IPS-18a (cell line): ENCODE measurements at regions not wholly inside any gene's neighbourhood (a gene's known extent, or its start where the extent isn't known, plus 50 kb on each side); places are given as distances from the start of the nearest gene placed in this dataset.
"Not testable (repeated sequence)": the region's sequence is repeated elsewhere in the genome, so short reads cannot be mapped to it uniquely, and the experiment has no call there.

Source experiments
- H3K27ac ChIP-seq: one replicate; pipeline ENCODE4 v1.5.1; 2013; ENCODE audit warnings: low read length
- H3K27me3 ChIP-seq: one replicate; pipeline ENCODE4 v1.6.1; 2013; ENCODE audit warnings: mild to moderate bottlenecking, low read length; ENCODE audit not compliant: control insufficient read depth, insufficient read depth
- H3K36me3 ChIP-seq: one replicate; pipeline ENCODE4 v1.6.1; 2013; ENCODE audit warnings: low read depth, low read length; ENCODE audit not compliant: control insufficient read depth
- H3K4me1 ChIP-seq: one replicate; pipeline ENCODE4 v1.6.1; 2013; ENCODE audit warnings: low read depth, low read length; ENCODE audit not compliant: control insufficient read depth
- H3K4me3 ChIP-seq: one replicate; pipeline ENCODE4 v1.5.1; 2013; ENCODE audit warnings: low read length
- H3K9ac ChIP-seq: one replicate; pipeline ENCODE4 v1.6.1; 2013; ENCODE audit warnings: mild to moderate bottlenecking, low read length, moderate library complexity
- H3K9me3 ChIP-seq: one replicate; pipeline ENCODE4 v1.6.1; 2013; ENCODE audit warnings: low read depth, low read length; ENCODE audit not compliant: control insufficient read depth

DNA sequence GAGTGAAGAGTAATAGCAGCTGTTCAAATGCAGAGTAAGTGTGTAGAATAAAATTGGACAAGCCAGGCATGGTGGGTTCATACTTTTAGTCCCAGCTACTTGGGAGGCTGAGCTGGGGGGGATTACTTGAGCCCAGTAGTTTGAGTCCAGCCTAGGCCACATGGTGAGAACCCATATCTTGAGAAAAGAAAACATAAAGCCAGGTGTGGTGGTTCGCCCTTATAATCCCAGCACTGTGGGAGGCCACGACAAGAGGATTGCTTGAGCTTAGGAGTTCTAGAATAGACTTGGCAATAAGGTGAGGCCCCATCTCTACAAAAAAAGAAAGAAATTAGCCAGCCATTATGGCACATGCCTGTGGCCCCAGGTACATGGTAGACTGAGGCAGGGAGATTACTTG, 1241.1 kb downstream of the UQCRFS1 start:
- no peak overlapping the region for H3K27ac ChIP-seq
- H3K27me3 ChIP-seq, result no peaks in the 10 kb centered on the region
- H3K9ac ChIP-seq, result no peak overlapping the region
- H3K4me1 ChIP-seq, result peaks cover 6% of the 10 kb centered on the region
- H3K36me3 ChIP-seq, result no peaks in the 10 kb centered on the region
- no peak overlapping the region for H3K4me3 ChIP-seq
- H3K9me3 ChIP-seq, result no peaks in the 10 kb centered on the region

DNA sequence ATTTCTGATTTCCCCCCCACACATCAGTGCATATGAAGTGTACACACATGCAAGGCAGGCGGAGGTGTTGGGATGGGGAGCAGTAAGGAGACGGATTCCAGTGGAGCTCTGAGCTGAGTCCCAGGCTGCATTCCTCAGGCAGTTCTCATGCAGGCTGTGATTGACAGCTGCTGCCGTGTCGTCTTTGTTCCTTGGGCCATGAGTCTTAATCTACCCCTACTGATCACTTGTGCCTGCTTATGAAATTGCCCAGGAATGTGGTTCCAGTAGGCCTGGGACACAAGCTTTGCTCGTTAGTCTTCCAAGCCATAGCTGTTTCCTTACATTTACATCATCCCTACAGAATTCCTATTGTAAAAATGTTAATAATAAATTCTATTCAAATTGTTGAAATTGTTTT, 1241.9 kb downstream of the UQCRFS1 start:
- no peaks in the 10 kb centered on the region for H3K36me3 ChIP-seq
- H3K9ac ChIP-seq, result no peak overlapping the region
- no peaks in the 10 kb centered on the region for H3K9me3 ChIP-seq
- H3K4me3 ChIP-seq, result no peak overlapping the region
- H3K27ac ChIP-seq, result no peak overlapping the region
- no peaks in the 10 kb centered on the region for H3K27me3 ChIP-seq
- peaks cover 6% of the 10 kb centered on the region for H3K4me1 ChIP-seq

- H3K36me3 ChIP-seq, result no peaks in the 10 kb centered on the region
- no peaks in the 10 kb centered on the region for H3K9me3 ChIP-seq
- peaks cover 6% of the 10 kb centered on the region for H3K4me1 ChIP-seq
- no peak overlapping the region for H3K27ac ChIP-seq
- no peak overlapping the region for H3K9ac ChIP-seq
- H3K4me3 ChIP-seq, result no peak overlapping the region
- H3K27me3 ChIP-seq, result no peaks in the 10 kb centered on the region
These were observed 1246.5 kb downstream of the UQCRFS1 start for GRCh38 chr19:27966390-27966816.

DNA sequence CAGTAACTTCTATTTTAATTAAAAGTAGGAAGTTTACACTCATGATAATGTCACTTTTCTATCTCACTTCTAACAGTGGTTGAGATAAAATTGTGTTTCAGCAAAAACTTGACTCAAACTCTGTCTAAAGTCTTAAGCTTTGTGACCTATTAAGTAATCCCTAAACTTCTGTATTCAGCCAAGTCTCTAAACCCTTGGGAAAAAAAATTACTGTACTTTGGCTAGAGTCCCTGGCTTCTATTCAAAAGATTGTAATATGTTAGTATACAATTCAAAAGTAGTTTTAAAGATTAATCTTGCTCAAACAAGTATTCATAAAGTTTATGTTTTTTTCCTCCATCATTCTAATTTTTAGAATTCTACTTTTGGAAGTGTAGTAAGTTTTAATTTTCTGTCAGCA, 1248.8 kb downstream of the UQCRFS1 start:
- Histone ChIP-seq H3K27ac (no peak overlapping the region), H3K9me3 (no peaks in the 10 kb centered on the region), H3K4me1 (no peaks in the 10 kb centered on the region), H3K9ac (no peak overlapping the region), H3K36me3 (no peaks in the 10 kb centered on the region), H3K27me3 (no peaks in the 10 kb centered on the region), H3K4me3 (no peak overlapping the region)

- Histone ChIP-seq H3K9me3 (no peaks in the 10 kb centered on the region), H3K36me3 (no peaks in the 10 kb centered on the region), H3K27me3 (no peaks in the 10 kb centered on the region), H3K27ac (no peak overlapping the region), H3K9ac (no peak overlapping the region), H3K4me1 (no peaks in the 10 kb centered on the region), H3K4me3 (no peak overlapping the region)
These were observed 1250.7 kb downstream of the UQCRFS1 start for GRCh38 chr19:27962264-27962663.

GRCh38 chr19:27955485-27956480, 1257.2 kb downstream of the UQCRFS1 start:
- no peak overlapping the region for H3K27ac ChIP-seq
- H3K27me3 ChIP-seq, result no peaks in the 10 kb centered on the region
- peaks cover 25% of the 10 kb centered on the region for H3K9me3 ChIP-seq
- H3K9ac ChIP-seq, result no peak overlapping the region
- H3K36me3 ChIP-seq, result no peaks in the 10 kb centered on the region
- H3K4me3 ChIP-seq, result no peak overlapping the region
- H3K4me1 ChIP-seq, result no peaks in the 10 kb centered on the region

DNA sequence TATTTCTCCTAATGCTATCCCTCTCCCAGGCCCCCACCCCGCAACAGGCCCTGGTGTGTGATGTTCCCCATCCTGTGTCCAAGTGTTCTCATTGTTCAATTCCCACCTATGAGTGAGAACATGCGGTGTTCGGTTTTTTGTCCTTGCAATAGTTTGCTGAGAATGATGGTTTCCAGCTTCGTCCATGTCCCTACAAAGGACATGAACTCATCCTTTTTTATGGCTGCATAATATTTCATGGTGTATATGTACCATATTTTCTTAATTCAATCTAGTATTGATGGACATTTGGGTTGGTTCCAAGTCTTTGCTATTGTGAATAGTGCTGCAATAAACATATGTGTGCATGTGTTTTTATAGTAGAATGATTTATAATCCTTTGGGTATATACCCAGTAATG, 1270.3 kb downstream of the UQCRFS1 start:
- not testable (repeated sequence) for H3K9ac ChIP-seq, H3K36me3 ChIP-seq, H3K27ac ChIP-seq, H3K4me3 ChIP-seq, H3K27me3 ChIP-seq, H3K4me1 ChIP-seq
- H3K9me3 ChIP-seq, result peaks cover 27% of the 10 kb centered on the region

DNA sequence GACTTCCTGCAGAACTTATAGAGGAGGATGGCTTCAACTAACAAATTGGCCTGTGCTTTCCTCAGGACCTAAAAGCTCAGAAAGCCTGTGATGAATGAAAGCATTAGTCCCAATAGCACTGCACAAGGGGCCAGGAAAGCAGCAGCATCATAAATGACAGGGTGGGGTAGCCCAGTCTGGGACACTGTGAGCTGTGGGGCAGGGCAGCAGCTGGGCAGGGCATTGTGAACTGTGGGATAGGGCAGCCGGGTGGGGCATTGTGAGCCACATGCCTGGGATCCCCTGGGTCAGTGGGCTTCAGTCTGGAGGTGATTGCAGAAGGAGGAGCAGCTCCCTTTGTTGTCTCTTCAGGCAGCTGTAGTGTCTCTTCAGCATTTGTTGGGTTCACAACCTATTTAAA, 1276.8 kb downstream of the UQCRFS1 start:
- no peak overlapping the region for H3K4me3 ChIP-seq
- no peaks in the 10 kb centered on the region for H3K27me3 ChIP-seq
- H3K27ac ChIP-seq, result no peak overlapping the region
- H3K9ac ChIP-seq, result no peak overlapping the region
- H3K36me3 ChIP-seq, result no peaks in the 10 kb centered on the region
- peaks cover 65% of the 10 kb centered on the region for H3K9me3 ChIP-seq
- no peaks in the 10 kb centered on the region for H3K4me1 ChIP-seq

GRCh38 chr19:27935669-27936068, 1277.3 kb downstream of the UQCRFS1 start:
- no peak overlapping the region for H3K4me3 ChIP-seq
- peaks cover 69% of the 10 kb centered on the region for H3K9me3 ChIP-seq
- no peaks in the 10 kb centered on the region for H3K27me3 ChIP-seq
- H3K36me3 ChIP-seq, result no peaks in the 10 kb centered on the region
- H3K27ac ChIP-seq, result no peak overlapping the region
- H3K4me1 ChIP-seq, result no peaks in the 10 kb centered on the region
- H3K9ac ChIP-seq, result no peak overlapping the region

DNA sequence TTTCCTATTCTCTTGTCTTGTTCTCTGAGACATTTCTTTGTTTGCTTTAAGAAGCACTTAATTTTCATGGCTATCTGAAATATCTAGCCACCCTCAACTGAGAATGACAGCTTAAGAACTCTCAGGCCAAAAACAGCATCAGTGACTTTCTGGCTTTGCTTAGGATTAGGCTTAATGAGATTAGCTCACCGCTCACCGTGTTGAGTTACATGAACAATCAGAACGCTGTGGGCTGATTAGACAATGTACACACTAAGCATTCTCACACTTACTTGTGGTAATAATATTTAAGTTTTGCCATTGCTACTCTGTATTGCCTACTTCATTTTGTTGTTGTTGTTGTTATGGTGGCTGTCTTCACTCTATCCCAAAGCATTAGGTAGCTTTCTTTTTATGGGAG, 1283.6 kb downstream of the UQCRFS1 start:
- no peaks in the 10 kb centered on the region for H3K4me1 ChIP-seq
- no peaks in the 10 kb centered on the region for H3K27me3 ChIP-seq
- peaks cover 77% of the 10 kb centered on the region for H3K9me3 ChIP-seq
- H3K36me3 ChIP-seq, result no peaks in the 10 kb centered on the region
- H3K27ac ChIP-seq, result no peak overlapping the region
- no peak overlapping the region for H3K4me3 ChIP-seq
- no peak overlapping the region for H3K9ac ChIP-seq

DNA sequence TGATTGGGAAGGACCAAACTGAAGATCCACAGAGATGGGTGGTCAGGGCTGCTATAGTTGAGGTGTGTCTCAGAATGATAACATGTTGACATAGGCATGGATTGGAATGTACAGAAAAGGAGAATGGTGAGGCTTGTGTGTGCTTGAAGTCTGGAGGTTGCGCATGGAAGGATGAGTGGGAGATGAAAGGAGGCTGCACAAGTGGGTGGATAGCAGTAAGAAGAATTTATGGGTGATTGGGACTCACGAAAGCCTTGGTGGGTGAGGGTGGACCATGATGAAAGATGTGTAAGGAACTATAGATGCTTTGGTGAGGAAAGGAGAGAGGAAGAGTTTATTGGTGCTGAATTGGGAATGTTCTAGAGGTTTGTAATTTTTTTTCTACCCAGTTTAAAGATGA, 1287.7 kb downstream of the UQCRFS1 start:
- no peaks in the 10 kb centered on the region for H3K4me1 ChIP-seq
- H3K9me3 ChIP-seq, result peaks cover 65% of the 10 kb centered on the region
- no peak overlapping the region for H3K9ac ChIP-seq
- no peak overlapping the region for H3K4me3 ChIP-seq
- H3K27ac ChIP-seq, result no peak overlapping the region
- H3K27me3 ChIP-seq, result no peaks in the 10 kb centered on the region
- no peaks in the 10 kb centered on the region for H3K36me3 ChIP-seq

- peaks cover 61% of the 10 kb centered on the region for H3K9me3 ChIP-seq
- H3K36me3 ChIP-seq, result no peaks in the 10 kb centered on the region
- no peak overlapping the region for H3K27ac ChIP-seq
- H3K27me3 ChIP-seq, result no peaks in the 10 kb centered on the region
- H3K9ac ChIP-seq, result no peak overlapping the region
- no peaks in the 10 kb centered on the region for H3K4me1 ChIP-seq
- H3K4me3 ChIP-seq, result no peak overlapping the region
These were observed 1290.0 kb downstream of the UQCRFS1 start for GRCh38 chr19:27922970-27923369.
